ENCODE measurements at regions not wholly inside any gene's neighbourhood (a gene's known extent, or its start where the extent isn't known, plus 50 kb on each side); places are given as distances from the start of the nearest gene placed in this dataset.

GRCh38 chr10:9244864-9245263 is 1190.4 kb downstream of the GATA3 start:
- no peak for TF ChIP-seq CTCF (IDR thresholded peaks at IDR 0.05; ENCODE audit: partially characterized antibody, unreplicated experiment)
- DNase-seq: no peak
- H3K27me3 Mint-ChIP-seq (ENCODE audit: unreplicated experiment): no peaks in the 10 kb centered on the region
- H3K4me3 Mint-ChIP-seq (ENCODE audit: unreplicated experiment): no peak overlapping the region
- H3K36me3 Mint-ChIP-seq (ENCODE audit: unreplicated experiment): no peaks in the 10 kb centered on the region
- H3K9me3 Mint-ChIP-seq (ENCODE audit: unreplicated experiment): no peaks in the 10 kb centered on the region
- no peak overlapping the region for H3K27ac Mint-ChIP-seq (ENCODE audit: unreplicated experiment)
- no peaks in the 10 kb centered on the region for H3K4me1 Mint-ChIP-seq (ENCODE audit: low read depth, unreplicated experiment)

GRCh38 chr10:9253121-9253520 is 1198.6 kb downstream of the GATA3 start:
- H3K36me3 Mint-ChIP-seq (ENCODE audit: unreplicated experiment): no peaks in the 10 kb centered on the region
- H3K9me3 Mint-ChIP-seq (ENCODE audit: unreplicated experiment): peaks cover 2% of the 10 kb centered on the region
- no peak for TF ChIP-seq CTCF (IDR thresholded peaks at IDR 0.05; ENCODE audit: partially characterized antibody, unreplicated experiment)
- no peak overlapping the region for H3K4me3 Mint-ChIP-seq (ENCODE audit: unreplicated experiment)
- no peak for DNase-seq
- H3K4me1 Mint-ChIP-seq (ENCODE audit: low read depth, unreplicated experiment): no peaks in the 10 kb centered on the region
- no peak overlapping the region for H3K27ac Mint-ChIP-seq (ENCODE audit: unreplicated experiment)
- H3K27me3 Mint-ChIP-seq (ENCODE audit: unreplicated experiment): no peaks in the 10 kb centered on the region

- Mint-ChIP-seq H3K27ac (ENCODE audit: unreplicated experiment) (no peak overlapping the region), H3K4me1 (ENCODE audit: low read depth, unreplicated experiment) (no peaks in the 10 kb centered on the region), H3K9me3 (ENCODE audit: unreplicated experiment) (peaks cover 2% of the 10 kb centered on the region), H3K36me3 (ENCODE audit: unreplicated experiment) (no peaks in the 10 kb centered on the region), H3K27me3 (ENCODE audit: unreplicated experiment) (no peaks in the 10 kb centered on the region), H3K4me3 (ENCODE audit: unreplicated experiment) (no peak overlapping the region)
- TF ChIP-seq CTCF (IDR thresholded peaks at IDR 0.05; ENCODE audit: partially characterized antibody, unreplicated experiment): no peak
- no peak for DNase-seq
Measured at GRCh38 chr10:9254353-9254752, 1199.9 kb downstream of the GATA3 start.

GRCh38 chr10:9260690-9261089 is 1206.2 kb downstream of the GATA3 start:
- Mint-ChIP-seq H3K4me1 (ENCODE audit: low read depth, unreplicated experiment) (no peaks in the 10 kb centered on the region), H3K4me3 (ENCODE audit: unreplicated experiment) (no peak overlapping the region), H3K27me3 (ENCODE audit: unreplicated experiment) (no peaks in the 10 kb centered on the region), H3K27ac (ENCODE audit: unreplicated experiment) (no peak overlapping the region), H3K36me3 (ENCODE audit: unreplicated experiment) (no peaks in the 10 kb centered on the region), H3K9me3 (ENCODE audit: unreplicated experiment) (no peaks in the 10 kb centered on the region)
- no peak for TF ChIP-seq CTCF (IDR thresholded peaks at IDR 0.05; ENCODE audit: partially characterized antibody, unreplicated experiment)
- DNase-seq: no peak

- Mint-ChIP-seq H3K27ac (ENCODE audit: unreplicated experiment) (no peak overlapping the region), H3K9me3 (ENCODE audit: unreplicated experiment) (no peaks in the 10 kb centered on the region), H3K4me3 (ENCODE audit: unreplicated experiment) (no peak overlapping the region), H3K27me3 (ENCODE audit: unreplicated experiment) (no peaks in the 10 kb centered on the region), H3K36me3 (ENCODE audit: unreplicated experiment) (no peaks in the 10 kb centered on the region), H3K4me1 (ENCODE audit: low read depth, unreplicated experiment) (no peaks in the 10 kb centered on the region)
- no peak for TF ChIP-seq CTCF (IDR thresholded peaks at IDR 0.05; ENCODE audit: partially characterized antibody, unreplicated experiment)
- no peak for DNase-seq
Measured at GRCh38 chr10:9262770-9263169, 1208.3 kb downstream of the GATA3 start.
